ENCODE measurements at regions not wholly inside any gene's neighbourhood (a gene's known extent, or its start where the extent isn't known, plus 50 kb on each side); places are given as distances from the start of the nearest gene placed in this dataset.

DNA sequence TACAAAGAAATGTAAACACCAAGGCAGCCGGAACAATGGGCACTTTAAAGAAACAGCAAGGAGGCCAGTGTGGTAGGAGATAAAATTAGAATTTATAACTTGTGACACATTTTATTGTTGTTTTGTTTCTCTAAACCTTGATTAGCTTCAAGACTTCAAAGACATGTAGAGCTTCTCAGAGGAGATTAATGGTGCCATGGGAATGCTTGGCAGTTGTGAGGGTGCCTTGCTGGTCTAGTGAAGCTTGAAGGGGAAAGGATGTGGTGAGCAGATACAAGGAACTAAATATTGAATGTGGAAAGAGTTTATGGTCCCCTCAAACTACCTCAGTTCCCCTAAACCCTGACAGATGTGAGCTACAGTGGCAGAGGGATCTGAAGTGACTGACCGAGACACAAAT lies 322.4 kb upstream of the ADAMTS16 start:
- Mint-ChIP-seq H3K27ac (no peak overlapping the region), H3K9me3 (peaks cover 40% of the 10 kb centered on the region), H3K36me3 (ENCODE audit: low read depth) (no peaks in the 10 kb centered on the region; the same call in 1 of the 2 replicates), H3K4me3 (no peak overlapping the region), H3K4me1 (ENCODE audit: low read depth) (no peaks in the 10 kb centered on the region), H3K27me3 (ENCODE audit: insufficient read depth) (no peaks in the 10 kb centered on the region)
- no peak for TF ChIP-seq CTCF (IDR thresholded peaks at IDR 0.05)
- no peak for DNase-seq

- no peaks in the 10 kb centered on the region for H3K27me3 Mint-ChIP-seq (ENCODE audit: insufficient read depth)
- H3K9me3 Mint-ChIP-seq: peaks cover 30% of the 10 kb centered on the region
- H3K36me3 Mint-ChIP-seq (ENCODE audit: low read depth): no peaks in the 10 kb centered on the region
- TF ChIP-seq CTCF (IDR thresholded peaks at IDR 0.05): no peak
- H3K27ac Mint-ChIP-seq: no peak overlapping the region
- H3K4me3 Mint-ChIP-seq: no peak overlapping the region
- H3K4me1 Mint-ChIP-seq (ENCODE audit: low read depth): no peaks in the 10 kb centered on the region
- DNase-seq: no peak
Observed at GRCh38 chr5:4831325-4831724, 308.8 kb upstream of the ADAMTS16 start.

DNA sequence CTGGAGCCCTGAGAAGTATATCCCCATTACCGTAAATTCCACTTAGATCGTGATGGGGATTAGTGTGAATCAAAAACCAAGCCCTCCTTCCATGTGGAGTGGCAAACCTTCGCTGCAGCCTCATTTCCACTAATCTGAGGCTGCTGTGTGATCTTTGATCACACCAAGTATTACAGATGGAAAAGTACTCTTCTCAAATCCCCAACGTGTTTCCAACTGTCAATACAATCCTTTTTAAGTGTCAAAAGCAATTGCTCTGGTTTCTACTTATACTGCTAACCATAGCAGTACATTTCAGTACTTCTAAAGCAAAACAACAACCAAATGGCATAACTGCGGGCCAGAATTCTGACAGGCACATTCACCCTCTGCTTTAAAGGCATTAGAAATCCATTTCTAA lies 307.7 kb upstream of the ADAMTS16 start:
- Mint-ChIP-seq H3K4me3 (no peak overlapping the region), H3K27me3 (ENCODE audit: insufficient read depth) (no peaks in the 10 kb centered on the region), H3K36me3 (ENCODE audit: low read depth) (no peaks in the 10 kb centered on the region), H3K9me3 (peaks cover 27% of the 10 kb centered on the region), H3K27ac (no peak overlapping the region), H3K4me1 (ENCODE audit: low read depth) (no peaks in the 10 kb centered on the region)
- DNase-seq: no peak
- TF ChIP-seq CTCF (IDR thresholded peaks at IDR 0.05): no peak

GRCh38 chr5:4833104-4833738 lies 306.9 kb upstream of the ADAMTS16 start:
- no peak for TF ChIP-seq CTCF (IDR thresholded peaks at IDR 0.05)
- no peaks in the 10 kb centered on the region for H3K4me1 Mint-ChIP-seq (ENCODE audit: low read depth)

GRCh38 chr5:4837489-4838058 lies 302.6 kb upstream of the ADAMTS16 start:
- Mint-ChIP-seq H3K36me3 (ENCODE audit: low read depth) (no peaks in the 10 kb centered on the region), H3K27ac (no peak overlapping the region), H3K9me3 (peaks cover 24% of the 10 kb centered on the region), H3K4me3 (no peak overlapping the region), H3K27me3 (ENCODE audit: insufficient read depth) (no peaks in the 10 kb centered on the region), H3K4me1 (ENCODE audit: low read depth) (no peaks in the 10 kb centered on the region)
- TF ChIP-seq CTCF (IDR thresholded peaks at IDR 0.05): no peak
- DNase-seq: no peak

More at GRCh38 chr5:4833104-4833738, 306.9 kb upstream of the ADAMTS16 start:
- peaks cover 24% of the 10 kb centered on the region for H3K9me3 Mint-ChIP-seq
- no peak for DNase-seq
- H3K27ac Mint-ChIP-seq: no peak overlapping the region
- no peaks in the 10 kb centered on the region for H3K27me3 Mint-ChIP-seq (ENCODE audit: insufficient read depth)
- H3K4me3 Mint-ChIP-seq: no peak overlapping the region
- H3K36me3 Mint-ChIP-seq (ENCODE audit: low read depth): no peaks in the 10 kb centered on the region
